GM10266 (cell line): ENCODE measurements at regions not wholly inside any gene's neighbourhood (a gene's known extent, or its start where the extent isn't known, plus 50 kb on each side); places are given as distances from the start of the nearest gene placed in this dataset.

ENCODE experiments used
- DNase-seq: peaks from one replicate; pipeline ENCODE4 v3.0.0; 2012; ENCODE audit errors: extremely low spot score
- CTCF ChIP-seq: IDR thresholded peaks from 2 replicates; pipeline ENCODE4 v1.5.1; 2012; ENCODE audit warnings: mild to moderate bottlenecking, low read depth; ENCODE audit not compliant: control insufficient read depth, insufficient read depth; ENCODE audit errors: missing control alignments

GRCh38 chr15:98169551-98169950 lies 209.0 kb downstream of the ARRDC4 start:
- no peak for DNase-seq
- no peak for TF ChIP-seq CTCF

GRCh38 chr15:98174286-98174685 lies 213.8 kb downstream of the ARRDC4 start:
- no peak for DNase-seq
- no peak for TF ChIP-seq CTCF

GRCh38 chr15:98174841-98175240 lies 214.3 kb downstream of the ARRDC4 start:
- TF ChIP-seq CTCF = no peak

GRCh38 chr15:98177966-98178592 lies 217.6 kb downstream of the ARRDC4 start:
- TF ChIP-seq CTCF = peak; percentile 31
- no peak for DNase-seq

More at GRCh38 chr15:98174841-98175240, 214.3 kb downstream of the ARRDC4 start:
- no peak for DNase-seq

GRCh38 chr15:98178861-98179260 lies 218.4 kb downstream of the ARRDC4 start:
- no peak for DNase-seq
- TF ChIP-seq CTCF = no peak

GRCh38 chr15:98187549-98187948 lies 227.0 kb downstream of the ARRDC4 start:
- DNase-seq = no peak
- no peak for TF ChIP-seq CTCF

- no peak for DNase-seq
- no peak for TF ChIP-seq CTCF
These were observed 230.4 kb downstream of the ARRDC4 start for GRCh38 chr15:98190914-98191313.
